GM21381 (cell line): ENCODE measurements at regions not wholly inside any gene's neighbourhood (a gene's known extent, or its start where the extent isn't known, plus 50 kb on each side); places are given as distances from the start of the nearest gene placed in this dataset.

Source experiments
- ATAC-seq: cut with Tn5 transposase; IDR thresholded peaks from one replicate; pipeline ENCODE4 v1.9.1; 2021; ENCODE audit warnings: mild to moderate bottlenecking, moderate library complexity; ENCODE audit not compliant: unreplicated experiment

GRCh38 chr2:9156483-9156882 lies 50.1 kb upstream of the ASAP2 start:
- no peak for ATAC-seq

GRCh38 chr2:9154061-9154460 lies 52.6 kb upstream of the ASAP2 start:
- ATAC-seq, result no peak

- no peak for ATAC-seq
Measured at GRCh38 chr2:9153643-9153980, 53.0 kb upstream of the ASAP2 start.

- no peak for ATAC-seq
Measured at GRCh38 chr2:9152975-9153642, 53.5 kb upstream of the ASAP2 start.

- ATAC-seq, result no peak
Measured at GRCh38 chr2:9150906-9151305, 55.7 kb upstream of the ASAP2 start.

- no peak for ATAC-seq
Measured at GRCh38 chr2:9150568-9150900, 56.1 kb upstream of the ASAP2 start.

GRCh38 chr2:9149726-9150567 lies 56.7 kb upstream of the ASAP2 start:
- no peak for ATAC-seq

GRCh38 chr2:9149388-9149660 lies 57.3 kb upstream of the ASAP2 start:
- ATAC-seq, result no peak

GRCh38 chr2:9146646-9147045 lies 60.0 kb upstream of the ASAP2 start:
- no peak for ATAC-seq

- no peak for ATAC-seq
Measured at GRCh38 chr2:9145752-9146430, 60.7 kb upstream of the ASAP2 start.

- no peak for ATAC-seq
Measured at GRCh38 chr2:9145109-9145751, 61.4 kb upstream of the ASAP2 start.

GRCh38 chr2:9144617-9145016 lies 62.0 kb upstream of the ASAP2 start:
- ATAC-seq, result no peak

- ATAC-seq, result no peak
Measured at GRCh38 chr2:9144046-9144445, 62.6 kb upstream of the ASAP2 start.

- ATAC-seq, result no peak
Measured at GRCh38 chr2:9143264-9143815, 63.3 kb upstream of the ASAP2 start.

- ATAC-seq, result peak; percentile 89
Measured at GRCh38 chr2:9142551-9143263, 63.9 kb upstream of the ASAP2 start.

- ATAC-seq, result no peak
Measured at GRCh38 chr2:9141706-9142460, 64.7 kb upstream of the ASAP2 start.

GRCh38 chr2:9141091-9141667 lies 65.4 kb upstream of the ASAP2 start:
- ATAC-seq, result no peak

GRCh38 chr2:9140645-9141044 lies 66.0 kb upstream of the ASAP2 start:
- ATAC-seq, result no peak

GRCh38 chr2:9139491-9140443 lies 66.8 kb upstream of the ASAP2 start:
- peak; percentile 42 for ATAC-seq
